LNCaP clone FGC (cell line): ENCODE measurements at regions not wholly inside any gene's neighbourhood (a gene's known extent, or its start where the extent isn't known, plus 50 kb on each side); places are given as distances from the start of the nearest gene placed in this dataset.

Source experiments
- DNase-seq: peaks from one replicate; pipeline ENCODE4 v3.0.0-alpha.2; 2011; ENCODE audit warnings: low read depth
- H3K4me3 ChIP-seq: 2 replicates; pipeline ENCODE4 v1.5.1; 2011; ENCODE audit warnings: mild to moderate bottlenecking, low read depth, low read length, control low read depth
- CTCF ChIP-seq: IDR thresholded peaks from 2 replicates; pipeline ENCODE4 v1.5.1; 2012; ENCODE audit warnings: mild to moderate bottlenecking; ENCODE audit not compliant: control insufficient read depth, insufficient read depth; ENCODE audit errors: extremely low read depth

GRCh38 chr12:127560041-127560478 lies 706.9 kb upstream of the TMEM132C start:
- no peak for DNase-seq
- TF ChIP-seq CTCF: no peak
- no peak overlapping the region for H3K4me3 ChIP-seq

- DNase-seq: no peak
- no peak for TF ChIP-seq CTCF
Observed at GRCh38 chr12:127562816-127563215, 704.2 kb upstream of the TMEM132C start.

GRCh38 chr12:127565241-127565640 lies 701.7 kb upstream of the TMEM132C start:
- no peak for TF ChIP-seq CTCF
- H3K4me3 ChIP-seq: no peak overlapping the region
- DNase-seq: no peak

More at GRCh38 chr12:127562816-127563215, 704.2 kb upstream of the TMEM132C start:
- H3K4me3 ChIP-seq: no peak overlapping the region

GRCh38 chr12:127567531-127567930 lies 699.4 kb upstream of the TMEM132C start:
- no peak for TF ChIP-seq CTCF
- no peak overlapping the region for H3K4me3 ChIP-seq
- DNase-seq: no peak

- H3K4me3 ChIP-seq: no peak overlapping the region
- no peak for TF ChIP-seq CTCF
- DNase-seq: no peak
Observed at GRCh38 chr12:127570387-127570786, 696.6 kb upstream of the TMEM132C start.

GRCh38 chr12:127570793-127571360 lies 696.1 kb upstream of the TMEM132C start:
- no peak for DNase-seq
- no peak overlapping the region for H3K4me3 ChIP-seq
- TF ChIP-seq CTCF: no peak

- no peak for DNase-seq
- TF ChIP-seq CTCF: no peak
- H3K4me3 ChIP-seq: no peak overlapping the region
Observed at GRCh38 chr12:127571578-127571977, 695.4 kb upstream of the TMEM132C start.
